ENCODE measurements at regions not wholly inside any gene's neighbourhood (a gene's known extent, or its start where the extent isn't known, plus 50 kb on each side); places are given as distances from the start of the nearest gene placed in this dataset.
"Not testable (repeated sequence)": the region's sequence is repeated elsewhere in the genome, so short reads cannot be mapped to it uniquely, and the experiment has no call there.

- Histone ChIP-seq H3K4me3 (no peak overlapping the region), H3K36me3 (no peaks in the 10 kb centered on the region), H3K27me3 (no peaks in the 10 kb centered on the region), H3K27ac (no peak overlapping the region), H3K9me3 (no peaks in the 10 kb centered on the region), H3K4me1 (no peaks in the 10 kb centered on the region)
- intact Hi-C loops (cut with DNase I; ENCODE audit: low total_unique reads): no loop called here
- TF ChIP-seq POLR2AphosphoS5 (IDR thresholded peaks at IDR 0.05): no peak
- TF ChIP-seq, protein P1, sequence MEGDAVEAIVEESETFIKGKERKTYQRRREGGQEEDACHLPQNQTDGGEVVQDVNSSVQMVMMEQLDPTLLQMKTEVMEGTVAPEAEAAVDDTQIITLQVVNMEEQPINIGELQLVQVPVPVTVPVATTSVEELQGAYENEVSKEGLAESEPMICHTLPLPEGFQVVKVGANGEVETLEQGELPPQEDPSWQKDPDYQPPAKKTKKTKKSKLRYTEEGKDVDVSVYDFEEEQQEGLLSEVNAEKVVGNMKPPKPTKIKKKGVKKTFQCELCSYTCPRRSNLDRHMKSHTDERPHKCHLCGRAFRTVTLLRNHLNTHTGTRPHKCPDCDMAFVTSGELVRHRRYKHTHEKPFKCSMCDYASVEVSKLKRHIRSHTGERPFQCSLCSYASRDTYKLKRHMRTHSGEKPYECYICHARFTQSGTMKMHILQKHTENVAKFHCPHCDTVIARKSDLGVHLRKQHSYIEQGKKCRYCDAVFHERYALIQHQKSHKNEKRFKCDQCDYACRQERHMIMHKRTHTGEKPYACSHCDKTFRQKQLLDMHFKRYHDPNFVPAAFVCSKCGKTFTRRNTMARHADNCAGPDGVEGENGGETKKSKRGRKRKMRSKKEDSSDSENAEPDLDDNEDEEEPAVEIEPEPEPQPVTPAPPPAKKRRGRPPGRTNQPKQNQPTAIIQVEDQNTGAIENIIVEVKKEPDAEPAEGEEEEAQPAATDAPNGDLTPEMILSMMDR (IDR thresholded peaks at IDR 0.05): no peak
- TF ChIP-seq POLR2A (IDR thresholded peaks at IDR 0.05): no peak
- DNase-seq (ENCODE audit: low spot score in 2 of 2): no peak
Measured at GRCh38 chr3:178950676-178951075, 120.9 kb downstream of the ZMAT3 start.

GRCh38 chr3:178949896-178950295 is 121.7 kb downstream of the ZMAT3 start:
- no peak for DNase-seq (ENCODE audit: low spot score in 2 of 2)
- H3K27me3 ChIP-seq: no peaks in the 10 kb centered on the region
- H3K36me3 ChIP-seq: no peaks in the 10 kb centered on the region
- H3K4me3 ChIP-seq: no peak overlapping the region
- no peaks in the 10 kb centered on the region for H3K9me3 ChIP-seq
- intact Hi-C loops (cut with DNase I; ENCODE audit: low total_unique reads): no loop called here
- H3K4me1 ChIP-seq: no peaks in the 10 kb centered on the region
- H3K27ac ChIP-seq: no peak overlapping the region
- TF ChIP-seq POLR2AphosphoS5 (IDR thresholded peaks at IDR 0.05): no peak
- TF ChIP-seq, protein P1 (IDR thresholded peaks at IDR 0.05): no peak
- no peak for TF ChIP-seq POLR2A (IDR thresholded peaks at IDR 0.05)

- Histone ChIP-seq H3K27ac (no peak overlapping the region), H3K4me1 (no peaks in the 10 kb centered on the region), H3K36me3 (no peaks in the 10 kb centered on the region), H3K4me3 (no peak overlapping the region), H3K9me3 (no peaks in the 10 kb centered on the region), H3K27me3 (no peaks in the 10 kb centered on the region)
- no peak for DNase-seq (ENCODE audit: low spot score in 2 of 2)
- intact Hi-C loops (cut with DNase I; ENCODE audit: low total_unique reads): no loop called here
- no peak for TF ChIP-seq POLR2AphosphoS5 (IDR thresholded peaks at IDR 0.05)
Measured at GRCh38 chr3:178948546-178948945, 123.1 kb downstream of the ZMAT3 start.

- H3K9me3 ChIP-seq: peaks cover 0 to under 1% of the 10 kb centered on the region in 2 donors
- intact Hi-C loops (cut with DNase I; ENCODE audit: low total_unique reads): no loop called here
- H3K27me3 ChIP-seq: no peaks in the 10 kb centered on the region
- no peaks in the 10 kb centered on the region for H3K36me3 ChIP-seq
- no peak overlapping the region for H3K4me3 ChIP-seq
- no peaks in the 10 kb centered on the region for H3K4me1 ChIP-seq
- no peak overlapping the region for H3K27ac ChIP-seq
- no peak for DNase-seq (ENCODE audit: low spot score in 2 of 2)
- TF ChIP-seq POLR2AphosphoS5 (IDR thresholded peaks at IDR 0.05): no peak
- TF ChIP-seq, protein P1 (IDR thresholded peaks at IDR 0.05): no peak
- TF ChIP-seq POLR2A (IDR thresholded peaks at IDR 0.05): no peak
Measured at GRCh38 chr3:178947738-178948137, 123.9 kb downstream of the ZMAT3 start.

DNA sequence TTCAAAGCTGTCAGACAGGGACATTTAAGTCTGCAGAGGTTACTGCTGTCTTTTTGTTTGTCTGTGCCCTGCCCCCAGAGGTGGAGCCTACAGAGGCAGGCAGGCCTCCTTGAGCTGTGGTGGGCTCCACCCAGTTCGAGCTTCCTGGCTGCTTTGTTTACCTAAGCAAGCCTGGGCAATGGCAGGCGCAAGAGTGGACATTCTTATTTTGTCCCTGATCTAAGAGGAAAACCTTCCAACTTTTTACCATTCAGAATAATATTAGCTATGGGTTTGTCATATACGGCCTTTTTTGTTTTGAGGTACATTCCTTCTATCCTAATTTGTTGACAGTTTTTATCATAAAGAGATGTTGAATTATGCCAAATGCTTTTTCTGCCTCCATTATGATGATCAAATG is 129.3 kb downstream of the ZMAT3 start:
- intact Hi-C loops (cut with DNase I; ENCODE audit: low total_unique reads); H3K27me3 ChIP-seq; H3K4me3 ChIP-seq; H3K4me1 ChIP-seq; H3K27ac ChIP-seq; DNase-seq (ENCODE audit: low spot score in 2 of 2); H3K36me3 ChIP-seq; H3K9me3 ChIP-seq: not testable (repeated sequence)

GRCh38 chr3:178930116-178930515 is 141.5 kb downstream of the ZMAT3 start:
- intact Hi-C loops (cut with DNase I; ENCODE audit: low total_unique reads): no loop called here
- Histone ChIP-seq H3K4me3 (no peak overlapping the region), H3K36me3 (no peaks in the 10 kb centered on the region), H3K4me1 (no peaks in the 10 kb centered on the region), H3K27me3 (no peaks in the 10 kb centered on the region), H3K9me3 (peaks cover 4 to 65% of the 10 kb centered on the region in 2 donors), H3K27ac (no peak overlapping the region)
- DNase-seq (ENCODE audit: low spot score in 2 of 2): no peak
- no peak for TF ChIP-seq POLR2AphosphoS5 (IDR thresholded peaks at IDR 0.05)
- TF ChIP-seq, protein P1 (IDR thresholded peaks at IDR 0.05): no peak
- TF ChIP-seq POLR2A (IDR thresholded peaks at IDR 0.05): no peak
